ENCODE measurements at regions not wholly inside any gene's neighbourhood (a gene's known extent, or its start where the extent isn't known, plus 50 kb on each side); places are given as distances from the start of the nearest gene placed in this dataset.

DNA sequence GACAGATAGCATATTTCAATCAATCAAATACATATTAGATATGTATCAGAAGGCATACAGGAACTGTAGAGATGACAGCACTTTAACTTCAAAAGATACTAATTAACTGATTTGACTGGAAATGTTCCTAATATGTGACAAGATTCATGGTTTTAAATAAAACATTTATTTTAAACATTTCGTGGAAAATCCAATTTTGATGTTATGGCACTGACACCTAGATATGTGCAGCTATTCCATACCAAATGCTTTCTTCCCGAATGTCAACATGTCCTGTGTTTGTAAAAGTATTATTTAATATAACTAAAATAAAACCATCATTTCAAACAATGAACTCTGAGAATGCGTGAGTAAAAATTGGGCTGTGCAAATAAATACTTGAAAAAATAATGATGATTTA is 1209.3 kb downstream of the NSUN3 start (continued):
- TF ChIP-seq, protein P1, sequence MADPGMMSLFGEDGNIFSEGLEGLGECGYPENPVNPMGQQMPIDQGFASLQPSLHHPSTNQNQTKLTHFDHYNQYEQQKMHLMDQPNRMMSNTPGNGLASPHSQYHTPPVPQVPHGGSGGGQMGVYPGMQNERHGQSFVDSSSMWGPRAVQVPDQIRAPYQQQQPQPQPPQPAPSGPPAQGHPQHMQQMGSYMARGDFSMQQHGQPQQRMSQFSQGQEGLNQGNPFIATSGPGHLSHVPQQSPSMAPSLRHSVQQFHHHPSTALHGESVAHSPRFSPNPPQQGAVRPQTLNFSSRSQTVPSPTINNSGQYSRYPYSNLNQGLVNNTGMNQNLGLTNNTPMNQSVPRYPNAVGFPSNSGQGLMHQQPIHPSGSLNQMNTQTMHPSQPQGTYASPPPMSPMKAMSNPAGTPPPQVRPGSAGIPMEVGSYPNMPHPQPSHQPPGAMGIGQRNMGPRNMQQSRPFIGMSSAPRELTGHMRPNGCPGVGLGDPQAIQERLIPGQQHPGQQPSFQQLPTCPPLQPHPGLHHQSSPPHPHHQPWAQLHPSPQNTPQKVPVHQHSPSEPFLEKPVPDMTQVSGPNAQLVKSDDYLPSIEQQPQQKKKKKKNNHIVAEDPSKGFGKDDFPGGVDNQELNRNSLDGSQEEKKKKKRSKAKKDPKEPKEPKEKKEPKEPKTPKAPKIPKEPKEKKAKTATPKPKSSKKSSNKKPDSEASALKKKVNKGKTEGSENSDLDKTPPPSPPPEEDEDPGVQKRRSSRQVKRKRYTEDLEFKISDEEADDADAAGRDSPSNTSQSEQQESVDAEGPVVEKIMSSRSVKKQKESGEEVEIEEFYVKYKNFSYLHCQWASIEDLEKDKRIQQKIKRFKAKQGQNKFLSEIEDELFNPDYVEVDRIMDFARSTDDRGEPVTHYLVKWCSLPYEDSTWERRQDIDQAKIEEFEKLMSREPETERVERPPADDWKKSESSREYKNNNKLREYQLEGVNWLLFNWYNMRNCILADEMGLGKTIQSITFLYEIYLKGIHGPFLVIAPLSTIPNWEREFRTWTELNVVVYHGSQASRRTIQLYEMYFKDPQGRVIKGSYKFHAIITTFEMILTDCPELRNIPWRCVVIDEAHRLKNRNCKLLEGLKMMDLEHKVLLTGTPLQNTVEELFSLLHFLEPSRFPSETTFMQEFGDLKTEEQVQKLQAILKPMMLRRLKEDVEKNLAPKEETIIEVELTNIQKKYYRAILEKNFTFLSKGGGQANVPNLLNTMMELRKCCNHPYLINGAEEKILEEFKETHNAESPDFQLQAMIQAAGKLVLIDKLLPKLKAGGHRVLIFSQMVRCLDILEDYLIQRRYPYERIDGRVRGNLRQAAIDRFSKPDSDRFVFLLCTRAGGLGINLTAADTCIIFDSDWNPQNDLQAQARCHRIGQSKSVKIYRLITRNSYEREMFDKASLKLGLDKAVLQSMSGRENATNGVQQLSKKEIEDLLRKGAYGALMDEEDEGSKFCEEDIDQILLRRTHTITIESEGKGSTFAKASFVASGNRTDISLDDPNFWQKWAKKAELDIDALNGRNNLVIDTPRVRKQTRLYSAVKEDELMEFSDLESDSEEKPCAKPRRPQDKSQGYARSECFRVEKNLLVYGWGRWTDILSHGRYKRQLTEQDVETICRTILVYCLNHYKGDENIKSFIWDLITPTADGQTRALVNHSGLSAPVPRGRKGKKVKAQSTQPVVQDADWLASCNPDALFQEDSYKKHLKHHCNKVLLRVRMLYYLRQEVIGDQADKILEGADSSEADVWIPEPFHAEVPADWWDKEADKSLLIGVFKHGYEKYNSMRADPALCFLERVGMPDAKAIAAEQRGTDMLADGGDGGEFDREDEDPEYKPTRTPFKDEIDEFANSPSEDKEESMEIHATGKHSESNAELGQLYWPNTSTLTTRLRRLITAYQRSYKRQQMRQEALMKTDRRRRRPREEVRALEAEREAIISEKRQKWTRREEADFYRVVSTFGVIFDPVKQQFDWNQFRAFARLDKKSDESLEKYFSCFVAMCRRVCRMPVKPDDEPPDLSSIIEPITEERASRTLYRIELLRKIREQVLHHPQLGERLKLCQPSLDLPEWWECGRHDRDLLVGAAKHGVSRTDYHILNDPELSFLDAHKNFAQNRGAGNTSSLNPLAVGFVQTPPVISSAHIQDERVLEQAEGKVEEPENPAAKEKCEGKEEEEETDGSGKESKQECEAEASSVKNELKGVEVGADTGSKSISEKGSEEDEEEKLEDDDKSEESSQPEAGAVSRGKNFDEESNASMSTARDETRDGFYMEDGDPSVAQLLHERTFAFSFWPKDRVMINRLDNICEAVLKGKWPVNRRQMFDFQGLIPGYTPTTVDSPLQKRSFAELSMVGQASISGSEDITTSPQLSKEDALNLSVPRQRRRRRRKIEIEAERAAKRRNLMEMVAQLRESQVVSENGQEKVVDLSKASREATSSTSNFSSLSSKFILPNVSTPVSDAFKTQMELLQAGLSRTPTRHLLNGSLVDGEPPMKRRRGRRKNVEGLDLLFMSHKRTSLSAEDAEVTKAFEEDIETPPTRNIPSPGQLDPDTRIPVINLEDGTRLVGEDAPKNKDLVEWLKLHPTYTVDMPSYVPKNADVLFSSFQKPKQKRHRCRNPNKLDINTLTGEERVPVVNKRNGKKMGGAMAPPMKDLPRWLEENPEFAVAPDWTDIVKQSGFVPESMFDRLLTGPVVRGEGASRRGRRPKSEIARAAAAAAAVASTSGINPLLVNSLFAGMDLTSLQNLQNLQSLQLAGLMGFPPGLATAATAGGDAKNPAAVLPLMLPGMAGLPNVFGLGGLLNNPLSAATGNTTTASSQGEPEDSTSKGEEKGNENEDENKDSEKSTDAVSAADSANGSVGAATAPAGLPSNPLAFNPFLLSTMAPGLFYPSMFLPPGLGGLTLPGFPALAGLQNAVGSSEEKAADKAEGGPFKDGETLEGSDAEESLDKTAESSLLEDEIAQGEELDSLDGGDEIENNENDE (IDR thresholded peaks at IDR 0.05; ENCODE audit: insufficient replicate concordance, low read length) = no peak
- TF ChIP-seq, protein P2, sequence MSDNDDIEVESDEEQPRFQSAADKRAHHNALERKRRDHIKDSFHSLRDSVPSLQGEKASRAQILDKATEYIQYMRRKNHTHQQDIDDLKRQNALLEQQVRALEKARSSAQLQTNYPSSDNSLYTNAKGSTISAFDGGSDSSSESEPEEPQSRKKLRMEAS (IDR thresholded peaks at IDR 0.05) = no peak
- TF ChIP-seq KDM5A (IDR thresholded peaks at IDR 0.05; ENCODE audit: low read length) (no peak), MAFK (IDR thresholded peaks at IDR 0.05; ENCODE audit: low read depth, low read length) (no peak), RBBP5 (IDR thresholded peaks at IDR 0.05; ENCODE audit: borderline replicate concordance, low read depth, low read length) (no peak), CHD2 (IDR thresholded peaks at IDR 0.05; ENCODE audit: low read length) (no peak), SP1 (IDR thresholded peaks at IDR 0.05; ENCODE audit: low read depth, low read length) (no peak), EZH2 (IDR thresholded peaks at IDR 0.05; ENCODE audit: low read depth, low read length, severe bottlenecking) (no peak), ASH2L (IDR thresholded peaks at IDR 0.05; ENCODE audit: low read length) (no peak), TBP (IDR thresholded peaks at IDR 0.05; ENCODE audit: low read depth, low read length) (no peak), GTF2F1 (IDR thresholded peaks at IDR 0.05; ENCODE audit: borderline replicate concordance, low read depth, low read length) (no peak), PHF8 (conservative IDR thresholded peaks at IDR 0.05; ENCODE audit: low read depth, low read length) (no peak), GABPA (IDR thresholded peaks at IDR 0.05; ENCODE audit: borderline replicate concordance, insufficient read depth, low read length) (no peak)

Data from H1 (cell line).